MCF 10A (cell line): ENCODE measurements at regions not wholly inside any gene's neighbourhood (a gene's known extent, or its start where the extent isn't known, plus 50 kb on each side); places are given as distances from the start of the nearest gene placed in this dataset.
"Not testable (repeated sequence)": the region's sequence is repeated elsewhere in the genome, so short reads cannot be mapped to it uniquely, and the experiment has no call there.

Source experiments
- BruUV-seq: library from RNA; stranded (reverse); fragments of 400-500 nt; replicated peaks from 2 replicates; lab custom pipeline; 2021; lab: Mats Ljungman, UMichigan
- CTCF ChIA-PET: fragments of 300-600 bp; sonication (Branson Sonifier 250); formaldehyde crosslinking; extraction: SDS; loops from one replicate; lab custom pipeline; 2021; ENCODE audit warnings: antibody characterized with exemption, inconsistent platforms; lab: Yijun Ruan, JAX
- POLR2A ChIA-PET: fragments of 300-600, 350-650 bp; sonication (Branson Sonifier 250); formaldehyde crosslinking; extraction: SDS; loops from one replicate; lab custom pipeline; 2020; ENCODE audit warnings: antibody characterized with exemption, inconsistent platforms; lab: Yijun Ruan, JAX
- DNase-seq: peaks from one replicate; pipeline ENCODE4 v3.0.0-alpha.2; 2018; ENCODE audit not compliant: unreplicated experiment
- H3K27ac Mint-ChIP-seq: one replicate; pipeline ENCODE4 v1.8.0; 2022; ENCODE audit warnings: mild to moderate bottlenecking, low read depth, mixed read lengths; ENCODE audit not compliant: unreplicated experiment
- H3K27me3 Mint-ChIP-seq: one replicate; pipeline ENCODE4 v1.8.0; 2022; ENCODE audit warnings: mixed read lengths; ENCODE audit not compliant: insufficient read depth, unreplicated experiment
- H3K36me3 Mint-ChIP-seq: one replicate; pipeline ENCODE4 v1.8.0; 2022; ENCODE audit warnings: mild to moderate bottlenecking, moderate library complexity, mixed read lengths; ENCODE audit not compliant: insufficient read depth, unreplicated experiment
- H3K4me1 Mint-ChIP-seq: one replicate; pipeline ENCODE4 v1.8.0; 2022; ENCODE audit warnings: mixed read lengths; ENCODE audit not compliant: insufficient read depth, unreplicated experiment
- H3K4me3 Mint-ChIP-seq: one replicate; pipeline ENCODE4 v1.8.0; 2022; ENCODE audit warnings: mild to moderate bottlenecking, moderate library complexity, mixed read lengths; ENCODE audit not compliant: unreplicated experiment
- H3K9me3 Mint-ChIP-seq: one replicate; pipeline ENCODE4 v1.8.0; 2022; ENCODE audit warnings: mixed read lengths; ENCODE audit not compliant: unreplicated experiment
- intact Hi-C: fragments of 100-400 bp; cut with micrococcal nuclease; formaldehyde crosslinking; loops from 2 replicates; pipeline ENCODE4 v1.14.1; 2022
- TF ChIP-seq, protein P1 (sequence below): fragments of 200-600 bp; IDR thresholded peaks from one replicate; pipeline ENCODE4 v1.8.0; 2022; ENCODE audit warnings: antibody characterized with exemption, mild to moderate bottlenecking; ENCODE audit not compliant: unreplicated experiment

DNA sequence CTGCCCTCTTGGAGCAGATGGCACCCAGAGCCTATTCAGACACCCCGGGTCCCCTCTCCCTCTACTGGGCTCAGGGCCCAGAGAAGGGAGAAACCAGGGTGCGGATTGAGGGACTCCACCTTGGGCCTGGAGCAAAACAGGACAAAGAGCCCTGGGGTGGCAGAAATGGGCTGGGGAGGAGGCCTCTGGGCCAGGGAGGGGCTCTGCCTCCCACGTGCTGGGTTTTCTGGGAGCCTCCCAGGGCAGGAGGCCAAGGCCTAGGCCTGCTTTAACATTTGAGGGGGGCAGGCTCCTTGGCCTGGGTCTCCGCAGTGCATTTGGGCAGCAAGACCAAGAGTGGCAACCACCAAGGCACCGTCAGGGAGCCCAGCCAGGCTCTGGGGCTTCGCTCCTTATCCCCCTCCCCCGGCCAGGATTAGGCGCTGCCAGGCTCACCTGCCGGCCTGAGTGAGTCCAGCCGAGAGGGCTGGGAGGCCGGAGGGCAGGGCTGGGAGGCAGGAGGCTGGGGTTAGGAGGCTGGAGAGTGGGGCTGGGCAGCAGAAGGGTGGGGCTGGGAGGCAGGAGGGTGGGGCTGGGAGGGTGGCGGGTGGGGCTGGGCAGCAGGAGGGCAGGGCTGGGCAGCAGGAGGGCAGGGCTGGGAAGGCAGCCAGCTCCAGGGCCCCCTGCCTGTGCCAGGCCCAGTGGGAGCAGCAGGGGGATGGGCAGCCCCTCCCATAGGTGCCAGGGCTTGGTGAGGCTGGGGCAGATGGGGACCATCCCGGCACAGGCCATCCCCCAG is 101.8 kb upstream of the EIF5 start:
- H3K9me3 Mint-ChIP-seq = no peaks in the 10 kb centered on the region
- H3K27ac Mint-ChIP-seq = no peak overlapping the region
- H3K4me3 Mint-ChIP-seq = no peak overlapping the region
- peak; percentile 32 for DNase-seq
- POLR2A ChIA-PET = no interaction called here
- CTCF ChIA-PET = interaction anchor here (0.5 kb wide), 1 partner anchor 24 kb away, joined by 3 read pairs; no protein-coding TSS in a partner anchor
- no TSS peak for BruUV-seq
- TF ChIP-seq, protein P1, sequence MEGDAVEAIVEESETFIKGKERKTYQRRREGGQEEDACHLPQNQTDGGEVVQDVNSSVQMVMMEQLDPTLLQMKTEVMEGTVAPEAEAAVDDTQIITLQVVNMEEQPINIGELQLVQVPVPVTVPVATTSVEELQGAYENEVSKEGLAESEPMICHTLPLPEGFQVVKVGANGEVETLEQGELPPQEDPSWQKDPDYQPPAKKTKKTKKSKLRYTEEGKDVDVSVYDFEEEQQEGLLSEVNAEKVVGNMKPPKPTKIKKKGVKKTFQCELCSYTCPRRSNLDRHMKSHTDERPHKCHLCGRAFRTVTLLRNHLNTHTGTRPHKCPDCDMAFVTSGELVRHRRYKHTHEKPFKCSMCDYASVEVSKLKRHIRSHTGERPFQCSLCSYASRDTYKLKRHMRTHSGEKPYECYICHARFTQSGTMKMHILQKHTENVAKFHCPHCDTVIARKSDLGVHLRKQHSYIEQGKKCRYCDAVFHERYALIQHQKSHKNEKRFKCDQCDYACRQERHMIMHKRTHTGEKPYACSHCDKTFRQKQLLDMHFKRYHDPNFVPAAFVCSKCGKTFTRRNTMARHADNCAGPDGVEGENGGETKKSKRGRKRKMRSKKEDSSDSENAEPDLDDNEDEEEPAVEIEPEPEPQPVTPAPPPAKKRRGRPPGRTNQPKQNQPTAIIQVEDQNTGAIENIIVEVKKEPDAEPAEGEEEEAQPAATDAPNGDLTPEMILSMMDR = no peak
- intact Hi-C loops = no loop called here
- peaks cover 12% of the 10 kb centered on the region for H3K4me1 Mint-ChIP-seq
- H3K36me3 Mint-ChIP-seq = no peaks in the 10 kb centered on the region
- H3K27me3 Mint-ChIP-seq = no peaks in the 10 kb centered on the region

GRCh38 chr14:103232831-103233319 is 101.2 kb upstream of the EIF5 start:
- POLR2A ChIA-PET = interaction anchor here (0.6 kb wide), 1 partner anchor 314 kb away, joined by 3 read pairs; no protein-coding TSS in a partner anchor

DNA sequence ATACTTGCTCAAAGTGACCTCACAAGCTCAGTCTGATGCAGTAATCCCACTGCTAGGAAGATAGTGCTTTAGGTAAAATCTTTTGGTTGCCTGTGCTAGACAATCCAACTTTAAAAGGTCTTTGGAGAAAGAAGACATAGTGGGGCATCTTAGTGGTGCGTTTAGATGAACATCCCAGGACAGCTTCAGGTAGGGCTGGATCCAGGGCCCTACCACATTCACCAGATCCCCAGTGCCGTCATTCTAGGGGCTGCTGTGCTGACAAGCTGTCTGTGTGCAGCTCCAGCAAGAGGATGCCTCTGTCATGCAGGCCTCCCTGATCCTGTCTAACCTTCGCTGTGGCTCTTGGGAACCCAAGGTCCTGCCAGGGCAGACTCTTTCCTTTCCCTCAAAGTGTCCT is 100.7 kb upstream of the EIF5 start:
- TF ChIP-seq, protein P1 = no peak
- ChIA-PET POLR2A (interaction anchor here (0.6 kb wide), 2 partner anchors 166 to 314 kb away, joined by 3 read pairs; no protein-coding TSS in a partner anchor), CTCF (no interaction called here)
- DNase-seq = no peak
- Mint-ChIP-seq H3K36me3 (no peaks in the 10 kb centered on the region), H3K9me3 (peaks cover 3% of the 10 kb centered on the region), H3K4me3 (no peak overlapping the region), H3K4me1 (peaks cover 12% of the 10 kb centered on the region), H3K27ac (no peak overlapping the region), H3K27me3 (no peaks in the 10 kb centered on the region)
- intact Hi-C loops = no loop called here
- no TSS peak for BruUV-seq

More at GRCh38 chr14:103232831-103233319, 101.2 kb upstream of the EIF5 start:
- Mint-ChIP-seq H3K27me3 (no peaks in the 10 kb centered on the region), H3K9me3 (no peaks in the 10 kb centered on the region), H3K4me3 (no peak overlapping the region), H3K27ac (no peak overlapping the region), H3K36me3 (no peaks in the 10 kb centered on the region), H3K4me1 (peaks cover 12% of the 10 kb centered on the region)
- intact Hi-C loops = no loop called here
- DNase-seq = no peak
- TF ChIP-seq, protein P1 = no peak
- BruUV-seq = no TSS peak
- CTCF ChIA-PET = no interaction called here

DNA sequence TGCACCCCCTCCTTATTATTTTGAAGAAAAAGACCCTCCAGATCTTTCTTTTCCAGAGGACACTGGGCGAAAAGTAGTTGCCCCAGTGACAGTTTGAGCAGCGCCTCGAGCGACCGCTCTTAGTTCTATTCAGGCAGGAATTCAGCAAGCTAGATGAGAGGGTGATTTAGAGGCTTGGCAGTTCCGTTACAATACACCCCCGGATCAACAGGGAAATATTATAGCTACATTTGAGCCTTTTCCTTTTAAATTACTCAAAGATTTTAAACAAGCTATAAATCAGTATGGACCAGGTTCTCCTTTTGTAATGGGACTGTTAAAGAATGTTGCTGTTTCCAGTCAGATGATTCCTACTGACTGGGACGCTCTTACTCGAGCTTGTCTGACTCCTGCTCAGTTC is 99.2 kb upstream of the EIF5 start:
- peaks cover 12% of the 10 kb centered on the region for H3K4me1 Mint-ChIP-seq
- H3K27ac Mint-ChIP-seq, H3K9me3 Mint-ChIP-seq, DNase-seq, CTCF ChIA-PET, H3K27me3 Mint-ChIP-seq, H3K4me3 Mint-ChIP-seq, H3K36me3 Mint-ChIP-seq, intact Hi-C loops, BruUV-seq: not testable (repeated sequence)
- POLR2A ChIA-PET = interaction anchor here (1.1 kb wide), 1 partner anchor 33 kb away, joined by 3 read pairs; no protein-coding TSS in a partner anchor

GRCh38 chr14:103235506-103235905 is 98.5 kb upstream of the EIF5 start:
- intact Hi-C loops, DNase-seq, H3K4me3 Mint-ChIP-seq, H3K9me3 Mint-ChIP-seq, CTCF ChIA-PET, H3K27ac Mint-ChIP-seq, H3K36me3 Mint-ChIP-seq, H3K27me3 Mint-ChIP-seq, BruUV-seq: not testable (repeated sequence)
- POLR2A ChIA-PET = interaction anchor here (1.1 kb wide), 1 partner anchor 34 kb away, joined by 3 read pairs; no protein-coding TSS in a partner anchor
- peaks cover 12% of the 10 kb centered on the region for H3K4me1 Mint-ChIP-seq
